Fibroblast of peridontal ligament (primary cell): ENCODE measurements at regions not wholly inside any gene's neighbourhood (a gene's known extent, or its start where the extent isn't known, plus 50 kb on each side); places are given as distances from the start of the nearest gene placed in this dataset.

ENCODE experiments used
- DNase-seq: peaks from one replicate; pipeline ENCODE4 v3.0.0-alpha.2; 2010; ENCODE audit errors: extremely low read depth

GRCh38 chr2:175463589-175464310 is 282.2 kb upstream of the ATP5MC3 start:
- no peak for DNase-seq

DNA sequence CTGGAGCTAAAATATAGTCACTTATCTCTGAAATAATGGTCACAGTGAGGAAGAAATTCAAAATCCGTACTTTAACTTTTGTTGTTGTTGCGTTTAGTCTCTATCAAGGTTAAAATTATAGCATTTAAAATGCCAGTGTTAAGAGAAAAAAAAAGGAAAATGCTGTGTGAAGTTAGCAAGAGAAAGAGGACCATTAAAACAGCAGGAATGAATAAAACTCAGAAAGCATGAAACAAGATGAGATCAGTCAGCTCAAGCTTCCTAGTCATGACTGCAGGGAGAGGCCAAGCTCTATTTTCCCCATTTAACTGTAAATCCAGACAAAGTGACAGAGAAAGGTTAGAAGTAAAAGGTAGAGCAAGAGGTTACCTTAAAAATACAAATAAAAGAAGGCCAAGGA is 281.7 kb upstream of the ATP5MC3 start:
- no peak for DNase-seq

DNA sequence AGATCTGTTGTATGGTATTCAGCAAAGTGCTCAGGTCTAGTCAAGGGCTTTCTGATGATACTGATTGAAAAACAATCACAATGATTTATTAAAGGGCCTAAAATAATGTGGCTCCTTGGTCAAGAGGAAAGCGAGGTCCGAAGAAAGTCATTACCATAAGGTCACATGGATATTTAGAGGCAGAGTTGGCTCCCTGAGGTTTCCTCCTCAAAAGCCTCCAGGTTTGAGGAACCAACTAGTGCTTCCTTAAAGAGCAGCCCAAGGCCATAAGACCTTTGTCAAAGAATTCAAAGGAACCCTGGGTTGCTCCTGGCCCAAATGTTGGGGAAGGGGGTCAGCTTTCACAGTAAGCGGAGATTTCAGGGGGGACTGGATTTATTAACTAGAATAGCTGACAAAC is 280.7 kb upstream of the ATP5MC3 start:
- no peak for DNase-seq

DNA sequence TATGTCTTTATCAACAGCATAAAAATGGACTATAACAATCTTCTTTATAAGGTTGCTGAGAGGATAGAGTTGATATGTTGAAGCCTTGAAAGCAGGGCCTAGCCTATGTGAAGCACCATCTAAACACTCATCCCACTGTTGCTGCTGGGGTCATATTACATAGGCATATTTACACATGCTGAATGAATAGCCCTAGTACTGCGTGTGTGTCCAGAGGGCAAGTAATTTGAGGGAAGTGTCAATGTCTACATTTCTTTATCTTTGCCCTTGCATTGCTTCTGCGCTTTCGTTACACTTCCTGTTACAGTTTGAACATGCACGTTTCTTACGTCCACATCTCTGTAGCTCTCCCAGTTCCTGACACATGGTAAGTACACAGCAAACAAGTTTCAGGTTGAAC is 280.3 kb upstream of the ATP5MC3 start:
- no peak for DNase-seq

DNA sequence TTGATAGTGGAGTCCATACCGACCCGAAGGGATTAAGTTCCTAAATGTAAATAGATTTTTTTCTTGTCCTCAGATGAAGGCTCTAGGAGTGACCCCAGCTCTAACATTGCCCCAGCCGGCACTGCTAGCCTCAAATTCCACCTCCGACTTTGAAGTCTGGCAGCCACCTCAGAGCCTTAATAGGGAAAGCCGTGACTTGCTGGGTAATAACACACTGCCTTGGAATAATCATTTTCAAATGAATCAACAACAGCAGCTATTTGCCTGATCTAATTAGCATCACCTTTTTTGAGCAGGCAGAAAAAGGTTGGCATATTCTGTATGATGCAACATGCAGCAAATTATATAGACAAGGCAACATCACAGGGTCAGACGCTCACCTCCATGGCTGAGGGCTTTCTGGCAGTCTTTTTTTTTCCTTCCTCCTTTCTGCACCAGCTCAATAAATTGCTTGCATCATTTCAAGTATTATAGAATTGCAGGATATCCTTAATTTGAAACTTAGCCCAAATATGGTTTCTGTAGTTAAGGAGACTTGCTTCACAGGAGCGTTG is 276.5 kb upstream of the ATP5MC3 start:
- DNase-seq: no peak

GRCh38 chr2:175454953-175455389 is 273.5 kb upstream of the ATP5MC3 start:
- DNase-seq: no peak

- no peak for DNase-seq
These were observed 268.7 kb upstream of the ATP5MC3 start for GRCh38 chr2:175450029-175450760.

- DNase-seq: no peak
These were observed 268.1 kb upstream of the ATP5MC3 start for GRCh38 chr2:175449616-175450015.

DNA sequence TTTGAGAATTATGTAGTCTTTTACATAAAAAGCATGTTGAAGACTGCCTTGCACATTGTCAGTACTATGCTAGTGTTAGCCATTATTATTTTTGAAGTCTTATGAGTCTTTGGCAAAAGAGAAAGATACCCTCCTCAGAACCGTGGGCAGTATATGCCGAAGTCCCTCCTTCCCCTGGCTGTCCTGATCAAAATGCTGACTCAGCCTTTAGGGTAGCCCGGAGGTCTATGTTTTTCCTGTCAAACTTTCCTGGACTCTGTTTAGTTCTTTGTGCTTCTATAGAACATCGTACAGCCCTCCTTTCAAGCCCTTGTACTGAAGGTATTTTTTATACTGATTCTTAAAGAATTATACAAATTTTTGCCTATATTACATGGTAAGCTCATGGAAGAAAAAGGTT is 264.7 kb upstream of the ATP5MC3 start:
- no peak for DNase-seq

- DNase-seq: no peak
These were observed 263.8 kb upstream of the ATP5MC3 start for GRCh38 chr2:175445281-175445680.

DNA sequence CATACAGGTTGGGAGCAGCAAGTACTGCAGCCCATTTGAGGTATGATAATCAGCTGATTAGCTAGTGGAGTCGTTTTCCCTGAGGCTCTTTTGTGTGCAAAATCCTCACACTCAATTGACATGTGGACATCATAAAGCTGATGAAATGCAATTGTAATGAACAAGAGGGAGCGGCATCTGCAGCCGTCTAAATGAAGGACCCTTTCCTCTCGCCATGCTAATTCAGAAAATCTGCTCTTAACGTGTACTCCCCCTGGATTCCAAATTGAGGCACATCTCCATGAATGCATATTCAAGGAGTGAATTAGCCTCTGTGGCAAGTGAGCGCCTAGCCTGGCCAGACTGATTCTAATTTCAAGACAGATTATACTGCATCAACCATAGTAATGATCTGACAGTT is 260.9 kb upstream of the ATP5MC3 start:
- no peak for DNase-seq

DNA sequence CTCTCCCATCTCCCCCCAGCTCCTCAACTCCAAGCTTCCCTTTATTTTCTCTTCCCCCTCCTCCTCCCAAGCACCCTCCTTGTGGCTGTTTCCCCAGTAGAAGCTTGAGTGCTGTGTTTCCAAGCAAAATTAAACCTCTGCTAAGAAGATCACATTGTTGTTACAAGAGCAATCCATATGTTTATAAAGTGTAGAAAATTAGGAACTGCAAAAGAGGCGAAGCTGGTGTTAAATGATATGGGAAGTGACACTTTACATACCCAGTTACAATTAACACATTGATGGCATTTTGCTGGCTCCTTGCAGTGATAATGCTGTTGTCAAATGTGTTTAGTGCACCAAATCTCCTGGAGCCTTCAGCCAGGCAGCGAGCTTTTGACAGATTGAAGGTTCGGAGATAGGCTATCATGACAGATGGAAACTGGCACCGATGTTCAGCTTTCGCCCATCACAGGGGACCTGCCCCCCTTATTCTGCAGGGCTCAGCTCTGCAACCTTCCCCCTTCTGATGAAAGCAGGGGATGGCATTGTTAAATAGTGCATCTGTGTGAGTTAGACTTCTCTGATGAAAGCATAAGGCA is 259.8 kb upstream of the ATP5MC3 start:
- DNase-seq: no peak

- no peak for DNase-seq
These were observed 257.9 kb upstream of the ATP5MC3 start for GRCh38 chr2:175439416-175439815.

GRCh38 chr2:175437167-175437566 is 255.7 kb upstream of the ATP5MC3 start:
- no peak for DNase-seq

DNA sequence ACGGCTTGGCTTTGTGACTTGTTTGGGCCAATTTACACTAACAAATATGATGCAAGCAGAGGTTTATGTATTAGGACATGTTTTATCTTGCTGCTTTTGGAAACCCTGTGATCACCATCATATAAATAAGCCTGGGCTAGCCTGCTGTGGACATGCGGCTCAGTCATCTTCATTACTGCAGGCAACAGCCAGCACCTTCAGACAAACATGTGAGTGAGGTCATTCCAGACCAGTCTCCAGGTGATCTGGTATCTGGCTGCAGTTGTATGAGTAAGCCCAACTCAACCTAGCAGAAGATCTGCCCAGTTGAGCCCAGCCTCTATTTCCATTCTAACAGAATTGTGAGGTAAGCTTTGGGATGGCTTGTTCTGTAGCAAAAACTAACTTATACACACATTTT is 254.6 kb upstream of the ATP5MC3 start:
- no peak for DNase-seq

GRCh38 chr2:175435012-175435411 is 253.5 kb upstream of the ATP5MC3 start:
- no peak for DNase-seq

GRCh38 chr2:175432793-175433192 is 251.3 kb upstream of the ATP5MC3 start:
- DNase-seq: no peak

- DNase-seq: no peak
These were observed 250.5 kb upstream of the ATP5MC3 start for GRCh38 chr2:175432021-175432420.

DNA sequence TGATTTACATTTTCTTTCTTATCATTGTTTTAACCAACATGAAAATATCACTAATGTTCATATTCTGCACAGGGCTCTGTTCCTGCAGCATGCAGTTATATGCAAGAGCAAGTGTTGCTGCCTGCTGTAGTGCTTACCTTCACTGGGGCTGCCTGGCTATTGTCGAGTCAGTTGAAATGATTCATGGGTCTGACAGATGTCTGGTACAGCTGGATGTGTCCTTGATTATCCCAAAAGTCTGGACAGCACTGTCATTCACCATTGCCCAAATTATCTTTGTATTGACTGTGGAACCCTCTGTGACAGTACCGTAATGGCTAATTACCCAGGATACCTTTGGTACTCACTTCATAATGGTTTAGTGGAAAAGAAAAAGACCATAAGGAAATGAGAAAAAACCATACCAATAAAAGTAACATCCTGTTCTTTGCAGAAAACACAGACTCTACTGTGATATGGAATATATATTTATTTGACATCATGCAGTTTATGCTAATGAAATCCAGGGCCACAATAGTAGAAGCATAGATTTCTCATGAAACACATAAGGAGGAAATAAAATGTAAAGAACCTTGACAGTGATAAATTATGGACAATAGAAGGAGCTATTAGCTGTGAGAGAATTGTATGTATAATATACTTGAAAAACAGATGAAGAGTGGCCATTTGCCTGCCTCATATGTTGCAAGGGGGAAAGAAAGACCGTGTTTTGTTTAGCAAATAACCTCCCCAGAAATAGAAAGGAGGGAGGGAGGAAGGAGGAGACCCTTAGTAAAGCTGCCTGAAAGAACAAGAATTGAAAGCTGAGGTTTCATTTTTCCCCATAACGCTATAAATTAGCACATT is 249.8 kb upstream of the ATP5MC3 start:
- no peak for DNase-seq

- DNase-seq: no peak
These were observed 248.7 kb upstream of the ATP5MC3 start for GRCh38 chr2:175430236-175430635.

DNA sequence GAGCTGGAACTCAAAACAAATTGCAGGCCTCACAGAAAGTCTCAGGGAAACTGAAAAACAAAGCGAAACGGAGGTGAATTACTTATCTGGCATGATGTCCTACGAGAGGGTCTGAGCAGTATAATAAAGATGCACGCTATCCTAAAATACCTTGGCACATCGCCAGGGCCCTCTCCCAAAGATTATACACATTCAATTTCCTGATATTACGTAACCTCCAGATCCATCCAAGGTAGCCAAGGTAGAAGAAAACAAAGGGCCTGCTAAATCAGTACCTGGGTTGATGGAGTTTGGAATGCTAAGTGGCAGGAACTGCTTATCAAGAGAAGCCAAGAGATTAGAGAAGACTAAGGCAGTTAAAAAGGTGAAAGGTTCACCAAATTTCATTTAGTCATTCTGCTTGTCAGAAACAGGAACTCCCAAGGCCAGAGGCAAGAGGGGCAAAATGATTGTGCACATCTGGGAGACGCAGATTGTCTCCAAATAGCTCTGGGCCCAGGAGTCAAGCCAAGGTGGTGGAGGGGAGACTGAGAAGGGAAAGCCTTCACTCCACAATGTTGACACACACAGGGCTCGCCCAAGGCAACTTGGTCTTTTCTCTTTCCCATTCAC is 236.8 kb upstream of the ATP5MC3 start:
- no peak for DNase-seq
